Ectodermal cell (in vitro differentiated cells): ENCODE measurements at regions not wholly inside any gene's neighbourhood (a gene's known extent, or its start where the extent isn't known, plus 50 kb on each side); places are given as distances from the start of the nearest gene placed in this dataset.

Source experiments
- H3K27ac ChIP-seq: 2 replicates; pipeline ENCODE4 v1.7.0; 2013; ENCODE audit warnings: mild to moderate bottlenecking, low read depth, low read length; ENCODE audit not compliant: insufficient read depth, poor library complexity, severe bottlenecking
- H3K27me3 ChIP-seq: 2 replicates; pipeline ENCODE4 v1.7.0; 2013; ENCODE audit warnings: mild to moderate bottlenecking, low read length; ENCODE audit not compliant: insufficient read depth, control insufficient read depth, poor library complexity, severe bottlenecking
- H3K36me3 ChIP-seq: one replicate; pipeline ENCODE4 v1.7.0; 2013; ENCODE audit warnings: low read length; ENCODE audit not compliant: control insufficient read depth, insufficient read depth
- H3K4me1 ChIP-seq: one replicate; pipeline ENCODE4 v1.7.0; 2013; ENCODE audit warnings: low read length; ENCODE audit not compliant: control insufficient read depth, insufficient read depth
- H3K4me3 ChIP-seq: 2 replicates; pipeline ENCODE4 v1.7.0; 2013; ENCODE audit warnings: low read depth, low read length, control low read depth; ENCODE audit not compliant: insufficient read depth
- H3K9me3 ChIP-seq: 2 replicates; pipeline ENCODE4 v1.7.0; 2013; ENCODE audit warnings: mild to moderate bottlenecking, low read length, moderate library complexity; ENCODE audit not compliant: control insufficient read depth
- WGBS, 2 experiments: methylation state at CpG; one replicate each; pipeline ENCODE4 v1.1.7; 2013; ENCODE audit warnings: missing lambda C conversion rate in 2 of 2; 5-methylcytosine and 5-hydroxymethylcytosine counted together

- WGBS, 2 experiments, result 66 to 73% methylated on average over 8 to 9 of the region's 9 CpGs
- Histone ChIP-seq H3K4me1 (peaks cover 71% of the 10 kb centered on the region), H3K9me3 (no peaks in the 10 kb centered on the region), H3K4me3 (no peak overlapping the region), H3K27me3 (peaks cover 10% of the 10 kb centered on the region), H3K36me3 (no peaks in the 10 kb centered on the region), H3K27ac (no peak overlapping the region)
These were observed 183.7 kb downstream of the TLE3 start for GRCh38 chr15:69914040-69914439.

- Histone ChIP-seq H3K27me3 (peaks cover 10% of the 10 kb centered on the region), H3K4me3 (no peak overlapping the region), H3K9me3 (no peaks in the 10 kb centered on the region), H3K36me3 (no peaks in the 10 kb centered on the region), H3K4me1 (peaks cover 72% of the 10 kb centered on the region), H3K27ac (no peak overlapping the region)
- WGBS, 2 experiments, result 85 to 89% methylated on average over 2 of the region's 2 CpGs
These were observed 182.8 kb downstream of the TLE3 start for GRCh38 chr15:69914960-69915359.

- WGBS, 2 experiments, result 81 to 84% methylated on average over 6 of the region's 6 CpGs
- Histone ChIP-seq H3K27ac (no peak overlapping the region), H3K9me3 (no peaks in the 10 kb centered on the region), H3K4me1 (peaks cover 72% of the 10 kb centered on the region), H3K36me3 (no peaks in the 10 kb centered on the region), H3K27me3 (peaks cover 10% of the 10 kb centered on the region), H3K4me3 (no peak overlapping the region)
These were observed 181.4 kb downstream of the TLE3 start for GRCh38 chr15:69916169-69916785.

- 90 to 91% methylated on average over 2 of the region's 2 CpGs for WGBS, 2 experiments
- Histone ChIP-seq H3K27ac (no peak overlapping the region), H3K36me3 (no peaks in the 10 kb centered on the region), H3K27me3 (peaks cover 10% of the 10 kb centered on the region), H3K9me3 (no peaks in the 10 kb centered on the region), H3K4me1 (peaks cover 75% of the 10 kb centered on the region), H3K4me3 (no peak overlapping the region)
These were observed 180.7 kb downstream of the TLE3 start for GRCh38 chr15:69917056-69917455.

- Histone ChIP-seq H3K4me3 (no peak overlapping the region), H3K9me3 (no peaks in the 10 kb centered on the region), H3K27ac (peak overlapping the region; percentile 95), H3K4me1 (peaks cover 53% of the 10 kb centered on the region), H3K36me3 (no peaks in the 10 kb centered on the region), H3K27me3 (no peaks in the 10 kb centered on the region)
- 2 to 7% methylated on average over 5 of the region's 5 CpGs for WGBS, 2 experiments
These were observed 177.9 kb downstream of the TLE3 start for GRCh38 chr15:69919816-69920215.

- Histone ChIP-seq H3K27ac (peak overlapping the region; percentile 95), H3K9me3 (no peaks in the 10 kb centered on the region), H3K4me3 (no peak overlapping the region), H3K36me3 (no peaks in the 10 kb centered on the region), H3K27me3 (no peaks in the 10 kb centered on the region), H3K4me1 (peaks cover 50% of the 10 kb centered on the region)
- 2 to 11% methylated on average over 2 of the region's 2 CpGs for WGBS, 2 experiments
These were observed 177.5 kb downstream of the TLE3 start for GRCh38 chr15:69920221-69920620.

- no peaks in the 10 kb centered on the region for H3K27me3 ChIP-seq
- no peak overlapping the region for H3K4me3 ChIP-seq
- 95 to 98% methylated on average over 7 of the region's 7 CpGs for WGBS, 2 experiments
- H3K36me3 ChIP-seq, result no peaks in the 10 kb centered on the region
- H3K27ac ChIP-seq, result no peak overlapping the region
- peaks cover 46% of the 10 kb centered on the region for H3K4me1 ChIP-seq
- no peaks in the 10 kb centered on the region for H3K9me3 ChIP-seq
These were observed 175.8 kb downstream of the TLE3 start for GRCh38 chr15:69921626-69922619.

GRCh38 chr15:69924531-69924930, 173.2 kb downstream of the TLE3 start:
- Histone ChIP-seq H3K27ac (no peak overlapping the region), H3K4me1 (peaks cover 27% of the 10 kb centered on the region), H3K36me3 (no peaks in the 10 kb centered on the region), H3K9me3 (no peaks in the 10 kb centered on the region), H3K27me3 (no peaks in the 10 kb centered on the region), H3K4me3 (no peak overlapping the region)
- 86 to 100% methylated on average over 1 of the region's 1 CpG for WGBS, 2 experiments

GRCh38 chr15:69926006-69926405, 171.7 kb downstream of the TLE3 start:
- Histone ChIP-seq H3K36me3 (no peaks in the 10 kb centered on the region), H3K27ac (no peak overlapping the region), H3K4me1 (peaks cover 13% of the 10 kb centered on the region), H3K27me3 (no peaks in the 10 kb centered on the region), H3K4me3 (no peak overlapping the region), H3K9me3 (peaks cover 4% of the 10 kb centered on the region)
- 90 to 94% methylated on average over 1 of the region's 1 CpG for WGBS, 2 experiments

GRCh38 chr15:69926721-69927120, 171.0 kb downstream of the TLE3 start:
- Histone ChIP-seq H3K9me3 (peaks cover 4% of the 10 kb centered on the region), H3K36me3 (no peaks in the 10 kb centered on the region), H3K27me3 (no peaks in the 10 kb centered on the region), H3K4me3 (no peak overlapping the region), H3K27ac (no peak overlapping the region), H3K4me1 (peaks cover 6% of the 10 kb centered on the region)
- 41 to 44% methylated on average over 1 of the region's 1 CpG for WGBS, 2 experiments
